ENCODE measurements at regions not wholly inside any gene's neighbourhood (a gene's known extent, or its start where the extent isn't known, plus 50 kb on each side); places are given as distances from the start of the nearest gene placed in this dataset.

DNA sequence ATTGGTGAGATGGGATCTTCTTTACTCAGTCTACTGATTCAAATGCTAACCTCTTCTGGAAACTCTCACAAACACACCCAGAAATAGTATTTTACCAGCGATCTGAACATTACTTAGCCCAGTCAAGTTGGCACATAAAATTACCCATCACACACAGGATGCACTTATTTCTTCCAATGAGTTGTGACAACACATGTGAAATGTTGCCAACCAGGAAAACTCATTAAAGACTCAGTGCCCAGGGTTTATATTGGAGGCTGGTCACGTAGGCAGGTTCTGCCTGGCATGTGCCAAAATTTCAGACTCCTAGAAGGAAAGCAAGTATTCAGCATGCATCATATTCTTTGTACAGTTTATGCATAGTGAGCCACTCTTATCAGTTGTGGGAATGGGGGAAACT, 443.3 kb downstream of the EPM2A start:
- no peak overlapping the region for H3K4me3 ChIP-seq
- TF ChIP-seq, protein P1, sequence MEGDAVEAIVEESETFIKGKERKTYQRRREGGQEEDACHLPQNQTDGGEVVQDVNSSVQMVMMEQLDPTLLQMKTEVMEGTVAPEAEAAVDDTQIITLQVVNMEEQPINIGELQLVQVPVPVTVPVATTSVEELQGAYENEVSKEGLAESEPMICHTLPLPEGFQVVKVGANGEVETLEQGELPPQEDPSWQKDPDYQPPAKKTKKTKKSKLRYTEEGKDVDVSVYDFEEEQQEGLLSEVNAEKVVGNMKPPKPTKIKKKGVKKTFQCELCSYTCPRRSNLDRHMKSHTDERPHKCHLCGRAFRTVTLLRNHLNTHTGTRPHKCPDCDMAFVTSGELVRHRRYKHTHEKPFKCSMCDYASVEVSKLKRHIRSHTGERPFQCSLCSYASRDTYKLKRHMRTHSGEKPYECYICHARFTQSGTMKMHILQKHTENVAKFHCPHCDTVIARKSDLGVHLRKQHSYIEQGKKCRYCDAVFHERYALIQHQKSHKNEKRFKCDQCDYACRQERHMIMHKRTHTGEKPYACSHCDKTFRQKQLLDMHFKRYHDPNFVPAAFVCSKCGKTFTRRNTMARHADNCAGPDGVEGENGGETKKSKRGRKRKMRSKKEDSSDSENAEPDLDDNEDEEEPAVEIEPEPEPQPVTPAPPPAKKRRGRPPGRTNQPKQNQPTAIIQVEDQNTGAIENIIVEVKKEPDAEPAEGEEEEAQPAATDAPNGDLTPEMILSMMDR (IDR thresholded peaks at IDR 0.05) = no peak
- no peak overlapping the region for H3K27ac ChIP-seq
- H3K36me3 ChIP-seq = no peaks in the 10 kb centered on the region
- H3K4me1 ChIP-seq = no peaks in the 10 kb centered on the region
- H3K9me3 ChIP-seq = no peaks in the 10 kb centered on the region
- no peak for DNase-seq
- intact Hi-C loops (cut with DNase I) = no loop called here
- H3K9ac ChIP-seq (ENCODE audit: low read depth in 2 of 2, low read length in 2 of 2) = no peak overlapping the region
- no peaks in the 10 kb centered on the region for H3K27me3 ChIP-seq

- Histone ChIP-seq H3K27ac (no peak overlapping the region), H3K4me3 (no peak overlapping the region), H3K36me3 (no peaks in the 10 kb centered on the region), H3K9me3 (no peaks in the 10 kb centered on the region), H3K4me1 (no peaks in the 10 kb centered on the region), H3K27me3 (no peaks in the 10 kb centered on the region), H3K9ac (ENCODE audit: low read depth in 2 of 2, low read length in 2 of 2) (no peak overlapping the region)
- TF ChIP-seq, protein P1 (IDR thresholded peaks at IDR 0.05) = no peak
- DNase-seq = no peak
- intact Hi-C loops (cut with DNase I) = no loop called here
These were observed 440.4 kb downstream of the EPM2A start for GRCh38 chr6:145294942-145295341.

GRCh38 chr6:145295746-145296145, 439.6 kb downstream of the EPM2A start:
- Histone ChIP-seq H3K27ac (no peak overlapping the region), H3K27me3 (no peaks in the 10 kb centered on the region), H3K36me3 (no peaks in the 10 kb centered on the region), H3K9me3 (no peaks in the 10 kb centered on the region), H3K4me1 (no peaks in the 10 kb centered on the region), H3K9ac (ENCODE audit: low read depth in 2 of 2, low read length in 2 of 2) (no peak overlapping the region), H3K4me3 (no peak overlapping the region)
- intact Hi-C loops (cut with DNase I) = no loop called here
- TF ChIP-seq, protein P1 (IDR thresholded peaks at IDR 0.05) = no peak
- DNase-seq = no peak

GRCh38 chr6:145305670-145306069, 429.6 kb downstream of the EPM2A start:
- Histone ChIP-seq H3K27me3 (no peaks in the 10 kb centered on the region), H3K4me3 (no peak overlapping the region), H3K4me1 (no peaks in the 10 kb centered on the region), H3K9me3 (no peaks in the 10 kb centered on the region), H3K9ac (ENCODE audit: low read depth in 2 of 2, low read length in 2 of 2) (no peak overlapping the region), H3K27ac (no peak overlapping the region), H3K36me3 (no peaks in the 10 kb centered on the region)
- intact Hi-C loops (cut with DNase I) = no loop called here
- no peak for DNase-seq
- TF ChIP-seq, protein P1 (IDR thresholded peaks at IDR 0.05) = no peak

DNA sequence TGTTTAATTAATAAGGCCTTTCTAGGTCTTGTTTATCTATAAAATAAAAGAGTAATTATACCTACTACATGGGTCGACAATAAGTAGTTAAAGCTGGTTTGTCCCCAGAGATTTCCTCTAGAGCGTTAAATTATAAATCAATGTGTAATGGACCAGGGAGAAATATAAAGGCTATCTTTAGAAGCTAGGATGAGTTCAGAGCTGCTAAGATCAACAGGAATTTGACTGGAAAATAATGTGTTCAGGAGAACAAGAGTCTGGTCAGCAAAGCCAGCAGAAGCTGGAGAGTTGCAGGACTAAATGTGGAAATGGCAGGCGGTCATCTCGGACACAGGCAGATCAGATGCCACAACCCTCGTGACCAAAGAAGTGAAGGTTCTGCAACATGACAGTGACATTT, 428.8 kb downstream of the EPM2A start:
- intact Hi-C loops (cut with DNase I) = no loop called here
- H3K36me3 ChIP-seq = no peaks in the 10 kb centered on the region
- TF ChIP-seq, protein P1 (IDR thresholded peaks at IDR 0.05) = no peak

More for the DNA sequence above, 428.8 kb downstream of the EPM2A start:
- no peak overlapping the region for H3K27ac ChIP-seq
- no peak for DNase-seq
- H3K9ac ChIP-seq (ENCODE audit: low read depth in 2 of 2, low read length in 2 of 2) = no peak overlapping the region
- H3K4me3 ChIP-seq = no peak overlapping the region
- no peaks in the 10 kb centered on the region for H3K27me3 ChIP-seq
- H3K9me3 ChIP-seq = no peaks in the 10 kb centered on the region
- H3K4me1 ChIP-seq = no peaks in the 10 kb centered on the region
